ENCODE measurements at regions not wholly inside any gene's neighbourhood (a gene's known extent, or its start where the extent isn't known, plus 50 kb on each side); places are given as distances from the start of the nearest gene placed in this dataset.

- Histone ChIP-seq H3K36me3 (replicated peaks) (no peaks in the 10 kb centered on the region), H3K4me3 (ENCODE audit: low read depth, low read length) (no peak overlapping the region), H3K27me3 (replicated peaks) (peaks cover 5% of the 10 kb centered on the region), H3K27ac (no peak overlapping the region)
- no peak for TF ChIP-seq CTCF (IDR thresholded peaks at IDR 0.05; ENCODE audit: low read depth, low read length, missing control alignments)
- in situ Hi-C loops (cut with HindIII; ENCODE audit: low pct_ligation_motif_present, low sequenced_read_pairs) = no loop called here
- DNase-seq = no peak
Measured at GRCh38 chr12:53849656-53850055, 89.0 kb upstream of the HOXC13 start.

- DNase-seq = no peak
- in situ Hi-C loops (cut with HindIII; ENCODE audit: low pct_ligation_motif_present, low sequenced_read_pairs) = no loop called here
Measured at GRCh38 chr12:53852061-53852460, 86.6 kb upstream of the HOXC13 start.

DNA sequence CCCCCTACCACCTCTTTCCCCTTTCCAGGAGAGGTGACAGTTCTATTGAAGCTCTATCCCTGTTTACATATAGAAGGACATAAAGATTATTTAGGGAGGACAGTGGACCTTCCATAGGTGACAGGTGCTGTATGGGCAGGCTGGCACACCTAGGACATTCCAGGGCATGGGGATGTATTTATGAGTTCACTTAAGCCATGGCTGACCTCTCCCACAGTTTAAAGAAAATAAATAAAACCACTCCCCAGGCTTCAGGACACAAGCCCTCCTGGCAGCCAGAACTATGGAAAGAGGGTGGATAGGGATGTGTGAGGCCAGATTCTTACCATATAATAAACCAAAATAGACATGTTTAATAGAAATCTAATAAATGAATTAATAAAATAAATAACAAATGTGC is 85.6 kb upstream of the HOXC13 start:
- DNase-seq = no peak
- no peaks in the 10 kb centered on the region for H3K27me3 ChIP-seq (replicated peaks)
- H3K4me3 ChIP-seq (ENCODE audit: low read depth, low read length) = no peak overlapping the region
- TF ChIP-seq CTCF (IDR thresholded peaks at IDR 0.05; ENCODE audit: low read depth, low read length, missing control alignments) = no peak
- no peaks in the 10 kb centered on the region for H3K36me3 ChIP-seq (replicated peaks)
- no peak overlapping the region for H3K27ac ChIP-seq
- in situ Hi-C loops (cut with HindIII; ENCODE audit: low pct_ligation_motif_present, low sequenced_read_pairs) = no loop called here

More at GRCh38 chr12:53852061-53852460, 86.6 kb upstream of the HOXC13 start:
- no peak for TF ChIP-seq CTCF (IDR thresholded peaks at IDR 0.05; ENCODE audit: low read depth, low read length, missing control alignments)
- H3K27me3 ChIP-seq (replicated peaks) = no peaks in the 10 kb centered on the region
- no peak overlapping the region for H3K27ac ChIP-seq
- H3K36me3 ChIP-seq (replicated peaks) = no peaks in the 10 kb centered on the region
- no peak overlapping the region for H3K4me3 ChIP-seq (ENCODE audit: low read depth, low read length)

DNA sequence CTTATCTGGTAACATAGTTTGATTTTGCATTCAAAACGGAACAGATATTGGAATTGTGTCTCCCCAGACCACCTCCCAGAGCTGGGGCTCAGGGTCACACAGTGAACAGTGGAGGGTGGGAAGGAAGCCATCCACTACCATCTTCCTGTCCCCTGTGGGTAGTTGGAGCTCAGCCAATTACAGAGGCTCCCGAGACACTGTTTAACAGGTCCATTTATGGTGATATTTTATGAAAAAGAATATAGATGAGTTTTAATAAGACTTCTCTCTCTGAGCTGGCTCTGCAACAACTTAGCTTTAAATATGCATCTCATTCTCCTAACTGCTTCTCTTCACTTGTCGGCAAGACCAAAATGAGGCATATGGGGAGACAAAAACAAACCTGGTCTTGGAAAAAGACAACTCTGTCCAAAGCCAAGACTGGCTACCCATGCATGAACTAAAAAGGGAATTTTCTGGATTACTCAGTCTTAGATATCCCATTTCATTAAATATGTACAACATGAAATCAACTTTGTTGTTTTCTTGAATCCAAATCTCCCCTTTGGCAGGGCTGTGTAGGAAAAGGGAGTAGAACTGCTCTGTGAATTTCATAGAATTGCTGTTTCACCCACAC is 83.8 kb upstream of the HOXC13 start:
- H3K27ac ChIP-seq = no peak overlapping the region
- TF ChIP-seq CTCF (IDR thresholded peaks at IDR 0.05; ENCODE audit: low read depth, low read length, missing control alignments) = no peak
- no peak overlapping the region for H3K4me3 ChIP-seq (ENCODE audit: low read depth, low read length)
- in situ Hi-C loops (cut with HindIII; ENCODE audit: low pct_ligation_motif_present, low sequenced_read_pairs) = no loop called here
- H3K27me3 ChIP-seq (replicated peaks) = no peaks in the 10 kb centered on the region
- no peak for DNase-seq
- no peaks in the 10 kb centered on the region for H3K36me3 ChIP-seq (replicated peaks)

- H3K27ac ChIP-seq = no peak overlapping the region
- no peaks in the 10 kb centered on the region for H3K36me3 ChIP-seq (replicated peaks)
- in situ Hi-C loops (cut with HindIII; ENCODE audit: low pct_ligation_motif_present, low sequenced_read_pairs) = no loop called here
- no peak for TF ChIP-seq CTCF (IDR thresholded peaks at IDR 0.05; ENCODE audit: low read depth, low read length, missing control alignments)
- H3K4me3 ChIP-seq (ENCODE audit: low read depth, low read length) = no peak overlapping the region
- H3K27me3 ChIP-seq (replicated peaks) = no peaks in the 10 kb centered on the region
- no peak for DNase-seq
Measured at GRCh38 chr12:53856132-53856531, 82.5 kb upstream of the HOXC13 start.

GRCh38 chr12:53857666-53858065 is 81.0 kb upstream of the HOXC13 start:
- no peak overlapping the region for H3K27ac ChIP-seq
- no peak for DNase-seq
- no peak for TF ChIP-seq CTCF (IDR thresholded peaks at IDR 0.05; ENCODE audit: low read depth, low read length, missing control alignments)
- H3K36me3 ChIP-seq (replicated peaks) = no peaks in the 10 kb centered on the region
- H3K4me3 ChIP-seq (ENCODE audit: low read depth, low read length) = no peak overlapping the region
- in situ Hi-C loops (cut with HindIII; ENCODE audit: low pct_ligation_motif_present, low sequenced_read_pairs) = no loop called here
- H3K27me3 ChIP-seq (replicated peaks) = no peaks in the 10 kb centered on the region

Measured in brain microvascular endothelial cell (primary cell).